Sigmoid colon (tissue), 6 donors: ENCODE measurements at regions not wholly inside any gene's neighbourhood (a gene's known extent, or its start where the extent isn't known, plus 50 kb on each side); places are given as distances from the start of the nearest gene placed in this dataset.

ENCODE experiments used
- DNase-seq: peaks from one replicate; pipeline ENCODE4 v3.0.0-alpha.2; 2019
- H3K27ac ChIP-seq, 4 donors: fragments of 200-600 bp; sonication (generic); one replicate each; pipeline ENCODE4 v1.5.1; 2016 to 2019; ENCODE audit warnings: mild to moderate bottlenecking in 1 of 4
- H3K27me3 ChIP-seq, 3 donors: fragments of 200-600 bp; sonication (generic); one replicate each; pipeline ENCODE4 v1.5.1; 2019; ENCODE audit warnings: mild to moderate bottlenecking in 1 of 3
- H3K36me3 ChIP-seq, 4 donors: fragments of 200-600 bp; sonication (generic); one replicate each; pipeline ENCODE4 v1.5.1; 2016 to 2019
- H3K4me1 ChIP-seq, 4 donors: fragments of 200-600 bp; sonication (generic); one replicate each; pipeline ENCODE4 v1.5.1; 2017 to 2019
- H3K4me3 ChIP-seq, 4 donors: fragments of 200-600 bp; sonication (generic); one replicate each; pipeline ENCODE4 v1.5.1; 2017 to 2019; ENCODE audit warnings: mild to moderate bottlenecking in 2 of 4, moderate library complexity in 1 of 4
- H3K9me3 ChIP-seq, 4 donors: fragments of 200-600 bp in 3 of 4; sonication (generic) in 3 of 4; one replicate each; pipeline versions ENCODE4 v1.5.1 to v1.6.1; 2013 to 2019
- CTCF ChIP-seq, 4 experiments: fragments of 450-650 bp in 3 of 4; fragments of 200-600 bp in 1 of 4; IDR thresholded peaks; one replicate each; pipeline ENCODE4 v1.5.1; 2016 to 2019; ENCODE audit warnings: antibody characterized with exemption in 4 of 4, mild to moderate bottlenecking in 3 of 4, moderate library complexity in 2 of 4
- EP300 ChIP-seq, 4 donors: sonication (generic); formaldehyde crosslinking; IDR thresholded peaks; one replicate each; pipeline ENCODE4 v1.6.1; 2017; ENCODE audit warnings: antibody characterized with exemption in 4 of 4
- POLR2A ChIP-seq, 2 donors: fragments of 450-650 bp; IDR thresholded peaks; one replicate each; pipeline ENCODE4 v1.6.1; 2016; ENCODE audit warnings: antibody characterized with exemption in 2 of 2, mild to moderate bottlenecking in 2 of 2, moderate library complexity in 2 of 2
- POLR2AphosphoS5 ChIP-seq, 4 donors: sonication (generic); formaldehyde crosslinking; IDR thresholded peaks; one replicate each; pipeline ENCODE4 v1.6.1; 2017; ENCODE audit warnings: antibody characterized with exemption in 4 of 4
- WGBS, 2 donors: extraction: QIAGEN DNeasy Blood & Tissue Kit; methylation state at CpG; one replicate each; pipeline ENCODE4 v1.1.7; 2013; 5-methylcytosine and 5-hydroxymethylcytosine counted together
- intact Hi-C: fragments of 100-400 bp; cut with DNase I; formaldehyde crosslinking; loops from one replicate; pipeline ENCODE4 v1.15.1; 2023
- donor health status: healthy with polysubstance abuse.
- donor health status: healthy.

- no peak for DNase-seq
- 65 to 77% methylated on average over 7 of the region's 7 CpGs for WGBS, 2 donors
Observed at GRCh38 chr5:2675548-2675947, 75.9 kb downstream of the IRX2 start.

GRCh38 chr5:2674456-2674855, 77.0 kb downstream of the IRX2 start:
- H3K4me1 ChIP-seq, result no peaks in the 10 kb centered on the region
- no peaks in the 10 kb centered on the region for H3K9me3 ChIP-seq
- DNase-seq, result no peak
- H3K27me3 ChIP-seq, result no peaks in the 10 kb centered on the region
- 79 to 85% methylated on average over 3 of the region's 3 CpGs for WGBS, 2 donors
- intact Hi-C loops, result no loop called here
- H3K4me3 ChIP-seq, result no peak overlapping the region
- H3K36me3 ChIP-seq, result no peaks in the 10 kb centered on the region
- no peak overlapping the region for H3K27ac ChIP-seq
- TF ChIP-seq CTCF (IDR thresholded peaks at IDR 0.05), result no peak

More at GRCh38 chr5:2675548-2675947, 75.9 kb downstream of the IRX2 start:
- H3K27ac ChIP-seq, result no peak overlapping the region
- H3K4me1 ChIP-seq, result no peaks in the 10 kb centered on the region
- intact Hi-C loops, result no loop called here
- no peaks in the 10 kb centered on the region for H3K36me3 ChIP-seq
- no peak for TF ChIP-seq CTCF (IDR thresholded peaks at IDR 0.05)
- no peak for TF ChIP-seq POLR2A (IDR thresholded peaks at IDR 0.05)
- no peak for TF ChIP-seq POLR2AphosphoS5 (IDR thresholded peaks at IDR 0.05)
- TF ChIP-seq EP300 (IDR thresholded peaks at IDR 0.05), result no peak
- no peaks in the 10 kb centered on the region for H3K27me3 ChIP-seq
- no peaks in the 10 kb centered on the region for H3K9me3 ChIP-seq
- H3K4me3 ChIP-seq, result no peak overlapping the region

DNA sequence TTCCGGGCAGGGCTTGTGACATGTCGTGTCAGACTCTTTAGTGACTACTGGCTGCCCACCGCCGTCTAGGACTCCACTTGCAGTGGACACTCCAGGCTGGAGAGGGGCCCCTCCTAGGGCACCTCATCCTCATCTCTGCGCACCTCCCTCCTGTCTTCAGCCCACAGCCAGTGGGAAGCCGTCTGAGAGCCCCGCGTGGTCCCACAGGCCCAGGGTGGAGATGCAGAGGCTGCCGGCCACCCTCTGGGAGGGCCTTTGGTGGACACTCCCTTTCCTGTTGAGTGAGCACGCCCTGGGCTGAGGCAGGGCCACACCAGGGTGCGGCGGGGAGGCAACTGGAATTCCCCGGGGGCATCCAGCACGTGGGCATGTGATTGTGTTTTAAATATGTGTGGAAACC, 80.5 kb downstream of the IRX2 start:
- Histone ChIP-seq H3K27ac (no peak overlapping the region), H3K4me1 (no peaks in the 10 kb centered on the region), H3K36me3 (no peaks in the 10 kb centered on the region), H3K9me3 (no peaks in the 10 kb centered on the region), H3K27me3 (no peaks in the 10 kb centered on the region), H3K4me3 (no peak overlapping the region)
- TF ChIP-seq CTCF (IDR thresholded peaks at IDR 0.05) (no peak), POLR2A (IDR thresholded peaks at IDR 0.05) (no peak), POLR2AphosphoS5 (IDR thresholded peaks at IDR 0.05) (no peak), EP300 (IDR thresholded peaks at IDR 0.05) (no peak)
- no peak for DNase-seq
- WGBS, 2 donors, result 65 to 75% methylated on average over 14 of the region's 14 CpGs
- intact Hi-C loops, result no loop called here

DNA sequence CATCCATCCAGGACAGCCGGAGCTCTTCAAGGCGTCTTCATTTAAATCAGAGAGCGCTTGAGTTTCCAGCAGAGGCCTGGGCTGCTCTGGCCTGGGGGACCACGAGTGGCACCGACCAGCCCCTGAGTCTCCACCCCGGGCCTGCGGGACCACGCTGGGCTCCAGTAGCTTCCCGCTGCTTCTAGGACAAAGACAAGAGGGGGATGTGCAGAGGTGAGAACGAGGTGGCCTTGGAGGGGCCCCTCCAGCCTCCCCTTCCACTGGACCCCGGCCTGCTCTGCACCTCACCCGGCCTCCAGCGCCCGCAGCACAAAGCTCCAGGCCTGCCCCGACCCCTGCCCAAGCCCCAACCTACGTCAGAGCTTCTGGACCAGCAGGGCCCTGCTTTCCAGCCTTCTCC, 81.6 kb downstream of the IRX2 start:
- H3K4me1 ChIP-seq, result no peaks in the 10 kb centered on the region
- H3K36me3 ChIP-seq, result no peaks in the 10 kb centered on the region
- no peak for DNase-seq
- intact Hi-C loops, result no loop called here
- no peak overlapping the region for H3K4me3 ChIP-seq
- H3K27ac ChIP-seq, result no peak overlapping the region
- no peaks in the 10 kb centered on the region for H3K9me3 ChIP-seq
- TF ChIP-seq CTCF (IDR thresholded peaks at IDR 0.05) (no peak), EP300 (IDR thresholded peaks at IDR 0.05) (no peak), POLR2AphosphoS5 (IDR thresholded peaks at IDR 0.05) (no peak), POLR2A (IDR thresholded peaks at IDR 0.05) (no peak)
- WGBS, 2 donors, result 80 to 82% methylated on average over 16 of the region's 16 CpGs
- peaks cover 0 to 2% (median 0%) of the 10 kb centered on the region in 3 donors for H3K27me3 ChIP-seq

DNA sequence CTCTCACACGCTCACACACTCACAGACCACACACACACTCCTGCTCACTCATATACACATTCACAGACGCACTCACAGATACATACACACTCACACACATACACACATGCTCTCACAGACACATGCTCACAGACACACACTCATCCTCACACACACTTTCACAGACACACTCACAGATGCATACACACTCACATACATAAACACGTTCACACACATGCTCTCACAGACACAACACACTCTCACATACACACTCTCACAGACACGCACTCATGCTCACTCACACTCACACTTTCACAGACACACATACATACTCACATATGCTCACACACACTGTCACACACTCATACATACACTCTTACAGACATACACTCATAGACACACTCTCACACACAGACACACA, 82.2 kb downstream of the IRX2 start:
- TF ChIP-seq CTCF (IDR thresholded peaks at IDR 0.05), result no peak
- TF ChIP-seq POLR2AphosphoS5 (IDR thresholded peaks at IDR 0.05), result no peak
- TF ChIP-seq EP300 (IDR thresholded peaks at IDR 0.05), result no peak
- no peak for TF ChIP-seq POLR2A (IDR thresholded peaks at IDR 0.05)
- Histone ChIP-seq H3K4me3 (no peak overlapping the region), H3K4me1 (no peaks in the 10 kb centered on the region), H3K9me3 (no peaks in the 10 kb centered on the region), H3K27me3 (peaks cover 0 to 8% (median 0%) of the 10 kb centered on the region in 3 donors), H3K27ac (no peak overlapping the region), H3K36me3 (no peaks in the 10 kb centered on the region)
- 78 to 91% methylated on average over 4 of the region's 4 CpGs for WGBS, 2 donors
- intact Hi-C loops, result no loop called here
- no peak for DNase-seq
